Ovary (tissue), 3 donors: ENCODE measurements at regions not wholly inside any gene's neighbourhood (a gene's known extent, or its start where the extent isn't known, plus 50 kb on each side); places are given as distances from the start of the nearest gene placed in this dataset.

Source experiments
- POLR2A ChIP-seq: fragments of 450-650 bp; IDR thresholded peaks from one replicate; pipeline ENCODE4 v1.6.1; 2017; ENCODE audit warnings: antibody characterized with exemption, mild to moderate bottlenecking, moderate library complexity
- TF ChIP-seq, protein P1 (sequence below), 3 donors: fragments of 450-650 bp in 2 of 3; fragments of 200-600 bp in 1 of 3; IDR thresholded peaks; one replicate each; pipeline versions ENCODE4 v1.5.1 to v1.8.0; 2016 to 2022; ENCODE audit warnings: antibody characterized with exemption in 3 of 3, mild to moderate bottlenecking in 1 of 3
- donor health status: DM: no; HTN: no; CAD: no.

DNA sequence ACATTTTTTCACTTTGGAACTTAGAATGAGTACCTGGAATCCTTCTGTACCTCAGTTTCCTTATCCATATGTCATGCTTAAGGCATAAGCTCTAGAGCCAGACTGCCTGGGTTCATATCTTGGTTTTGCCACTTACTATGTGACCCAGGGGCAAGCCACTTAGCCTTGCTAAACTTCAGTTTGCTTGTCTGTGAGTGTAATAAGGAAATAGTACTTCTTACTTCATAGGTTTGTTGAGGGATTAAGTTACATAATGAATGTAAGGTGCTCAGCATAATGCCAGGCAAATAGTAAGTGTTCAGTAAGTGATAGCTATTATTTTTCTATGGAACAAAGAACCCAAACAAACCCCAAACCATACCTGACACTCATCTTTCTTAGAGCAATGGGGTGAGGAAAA is 225.1 kb downstream of the BCAT1 start:
- TF ChIP-seq, protein P1, sequence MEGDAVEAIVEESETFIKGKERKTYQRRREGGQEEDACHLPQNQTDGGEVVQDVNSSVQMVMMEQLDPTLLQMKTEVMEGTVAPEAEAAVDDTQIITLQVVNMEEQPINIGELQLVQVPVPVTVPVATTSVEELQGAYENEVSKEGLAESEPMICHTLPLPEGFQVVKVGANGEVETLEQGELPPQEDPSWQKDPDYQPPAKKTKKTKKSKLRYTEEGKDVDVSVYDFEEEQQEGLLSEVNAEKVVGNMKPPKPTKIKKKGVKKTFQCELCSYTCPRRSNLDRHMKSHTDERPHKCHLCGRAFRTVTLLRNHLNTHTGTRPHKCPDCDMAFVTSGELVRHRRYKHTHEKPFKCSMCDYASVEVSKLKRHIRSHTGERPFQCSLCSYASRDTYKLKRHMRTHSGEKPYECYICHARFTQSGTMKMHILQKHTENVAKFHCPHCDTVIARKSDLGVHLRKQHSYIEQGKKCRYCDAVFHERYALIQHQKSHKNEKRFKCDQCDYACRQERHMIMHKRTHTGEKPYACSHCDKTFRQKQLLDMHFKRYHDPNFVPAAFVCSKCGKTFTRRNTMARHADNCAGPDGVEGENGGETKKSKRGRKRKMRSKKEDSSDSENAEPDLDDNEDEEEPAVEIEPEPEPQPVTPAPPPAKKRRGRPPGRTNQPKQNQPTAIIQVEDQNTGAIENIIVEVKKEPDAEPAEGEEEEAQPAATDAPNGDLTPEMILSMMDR (IDR thresholded peaks at IDR 0.05) = no peak
- TF ChIP-seq POLR2A = no peak
